Panc1 (cell line): ENCODE measurements at regions not wholly inside any gene's neighbourhood (a gene's known extent, or its start where the extent isn't known, plus 50 kb on each side); places are given as distances from the start of the nearest gene placed in this dataset.
"Not testable (repeated sequence)": the region's sequence is repeated elsewhere in the genome, so short reads cannot be mapped to it uniquely, and the experiment has no call there.

Source experiments
- ATAC-seq: fragments of 200-7000 bp; cut with Tn5 transposase; 2 replicates; pipeline ENCODE4 v1.9.1; 2020; ENCODE audit warnings: mild to moderate bottlenecking, moderate library complexity
- BruUV-seq: library from RNA; stranded (reverse); fragments of 400-500 nt; replicated peaks from 2 replicates; lab custom pipeline; 2021; lab: Mats Ljungman, UMichigan
- CTCF ChIA-PET: fragments of 300-600 bp; sonication (Branson Sonifier 250); formaldehyde crosslinking; loops from one replicate; lab custom pipeline; 2022; ENCODE audit warnings: antibody characterized with exemption; lab: Charles Lee
- POLR2A ChIA-PET: fragments of 300-600 bp; sonication (Branson Sonifier 250); formaldehyde crosslinking; loops from one replicate; lab custom pipeline; 2022; ENCODE audit warnings: antibody characterized with exemption; lab: Charles Lee
- DNase-seq: peaks from one replicate; pipeline ENCODE4 v3.0.0-alpha.2; 2010; ENCODE audit warnings: low read depth, low spot score
- H3K27ac ChIP-seq: 2 replicates; pipeline ENCODE4 v1.5.1; 2011; ENCODE audit warnings: mild to moderate bottlenecking, low read length, inconsistent platforms
- H3K27me3 ChIP-seq: fragments of 200-500 bp; sonication (Bioruptor generic); 2 replicates; pipeline ENCODE4 v1.6.0; 2014; ENCODE audit warnings: low read length, inconsistent platforms; ENCODE audit not compliant: control insufficient read depth, insufficient read depth
- H3K36me3 ChIP-seq: fragments of 200-500 bp; sonication (Bioruptor generic); 2 replicates; pipeline ENCODE4 v1.5.1; 2014; ENCODE audit warnings: inconsistent platforms, mild to moderate bottlenecking, low read length, moderate library complexity; ENCODE audit not compliant: control insufficient read depth, insufficient read depth
- H3K4me1 ChIP-seq: 2 replicates; pipeline ENCODE4 v1.5.1; 2011; ENCODE audit warnings: inconsistent platforms, mild to moderate bottlenecking, low read length, moderate library complexity; ENCODE audit not compliant: control insufficient read depth, insufficient read depth
- H3K4me3 ChIP-seq, 2 experiments: 2 replicates each; pipeline ENCODE4 v1.5.1; 2011 to 2012; ENCODE audit warnings: low read depth in 2 of 2, low read length in 2 of 2, mild to moderate bottlenecking in 2 of 2, inconsistent platforms in 1 of 2, moderate library complexity in 1 of 2
- H3K9me3 ChIP-seq: fragments of 200-500 bp; sonication (Bioruptor generic); 2 replicates; pipeline ENCODE4 v1.5.1; 2014; ENCODE audit warnings: low read depth, mild to moderate bottlenecking, inconsistent platforms, low read length, moderate library complexity; ENCODE audit not compliant: control insufficient read depth, insufficient read depth
- CTCF ChIP-seq: fragments of 450-650 bp; IDR thresholded peaks from 2 replicates; pipeline ENCODE4 v1.5.1; 2017; ENCODE audit warnings: mild to moderate bottlenecking
- POLR2AphosphoS5 ChIP-seq: IDR thresholded peaks from 2 replicates; pipeline ENCODE4 v1.6.1; 2012; ENCODE audit warnings: mild to moderate bottlenecking, low read depth, low read length, moderate library complexity
- REST ChIP-seq, 2 experiments: IDR thresholded peaks; 2 replicates each; pipeline ENCODE4 v1.6.1; 2011 to 2012; ENCODE audit warnings: low read depth in 2 of 2, control low read depth in 1 of 2, low read length in 1 of 2, mild to moderate bottlenecking in 1 of 2, moderate library complexity in 1 of 2; ENCODE audit not compliant: insufficient read depth in 1 of 2
- SIN3A ChIP-seq: IDR thresholded peaks from 2 replicates; pipeline ENCODE4 v1.6.1; 2012; ENCODE audit warnings: low read depth, mild to moderate bottlenecking, low read length, moderate library complexity, borderline replicate concordance; ENCODE audit not compliant: insufficient read depth
- TCF7L2 ChIP-seq: IDR thresholded peaks from 2 replicates; pipeline ENCODE4 v1.6.1; 2011; ENCODE audit warnings: mild to moderate bottlenecking, low read depth, low read length, inconsistent platforms
- in situ Hi-C: cut with HindIII; loops from 2 replicates; pipeline ENCODE4 v1.10.0; 2016; ENCODE audit warnings: low sequenced_read_pairs, low pct_unique_long_range_greater_than_20kb
- intact Hi-C: fragments of 100-400 bp; cut with micrococcal nuclease; formaldehyde crosslinking; loops from one replicate; pipeline ENCODE4 v1.10.0; 2022; ENCODE audit not compliant: unreplicated experiment

- H3K27ac ChIP-seq, intact Hi-C loops, H3K36me3 ChIP-seq, H3K9me3 ChIP-seq, in situ Hi-C loops, ATAC-seq, H3K27me3 ChIP-seq, CTCF ChIA-PET, H3K4me3 ChIP-seq, H3K4me1 ChIP-seq, DNase-seq, BruUV-seq: not testable (repeated sequence)
- POLR2A ChIA-PET, result interaction anchor here (0.6 kb wide), 1 partner anchor 53 kb away, joined by 4 read pairs; no protein-coding TSS in a partner anchor
These were observed 96.6 kb downstream of the EBLN1 start for GRCh38 chr10:22121181-22121580.

GRCh38 chr10:22120072-22120471 is 97.7 kb downstream of the EBLN1 start:
- H3K36me3 ChIP-seq, H3K4me1 ChIP-seq, H3K9me3 ChIP-seq, in situ Hi-C loops, H3K4me3 ChIP-seq, intact Hi-C loops, H3K27ac ChIP-seq, CTCF ChIA-PET, H3K27me3 ChIP-seq, POLR2A ChIA-PET, BruUV-seq, DNase-seq, ATAC-seq: not testable (repeated sequence)

- POLR2A ChIA-PET, H3K9me3 ChIP-seq, ATAC-seq, H3K4me3 ChIP-seq, H3K4me1 ChIP-seq, CTCF ChIA-PET, in situ Hi-C loops, H3K27ac ChIP-seq, intact Hi-C loops, BruUV-seq, H3K36me3 ChIP-seq, DNase-seq, H3K27me3 ChIP-seq: not testable (repeated sequence)
These were observed 98.2 kb downstream of the EBLN1 start for GRCh38 chr10:22119575-22119974.

- no peak for ATAC-seq
- ChIA-PET CTCF (no interaction called here), POLR2A (no interaction called here)
- intact Hi-C loops, result no loop called here
- Histone ChIP-seq H3K27ac (no peak overlapping the region), H3K27me3 (no peaks in the 10 kb centered on the region), H3K4me3 (no peak overlapping the region), H3K36me3 (no peaks in the 10 kb centered on the region), H3K9me3 (no peaks in the 10 kb centered on the region), H3K4me1 (no peaks in the 10 kb centered on the region)
- DNase-seq, result no peak
- TF ChIP-seq CTCF (no peak), REST (IDR thresholded peaks at IDR 0.05; ENCODE audit: insufficient read depth in 1 of 2, low read depth in 2 of 2, low read length in 1 of 2) (no peak), POLR2AphosphoS5 (no peak), TCF7L2 (no peak), SIN3A (no peak)
- BruUV-seq, result no TSS peak
- in situ Hi-C loops, result no loop called here
These were observed 106.1 kb downstream of the EBLN1 start for GRCh38 chr10:22111705-22112104.
